Neuron (in vitro differentiated cells): ENCODE measurements at regions not wholly inside any gene's neighbourhood (a gene's known extent, or its start where the extent isn't known, plus 50 kb on each side); places are given as distances from the start of the nearest gene placed in this dataset.

Experiments used
- H2AFZ ChIP-seq: one replicate; pipeline ENCODE4 v1.6.1; 2013; ENCODE audit warnings: low read depth, mild to moderate bottlenecking, inconsistent platforms, low read length, moderate library complexity
- H3K27me3 ChIP-seq: one replicate; pipeline ENCODE4 v1.6.1; 2013; ENCODE audit warnings: low read length; ENCODE audit not compliant: insufficient read depth
- H3K36me3 ChIP-seq: one replicate; pipeline ENCODE4 v1.6.1; 2013; ENCODE audit warnings: low read length; ENCODE audit not compliant: insufficient read depth
- H3K4me1 ChIP-seq: one replicate; pipeline ENCODE4 v1.6.1; 2013; ENCODE audit warnings: low read length; ENCODE audit not compliant: insufficient read depth
- H3K4me3 ChIP-seq: 2 replicates; pipeline ENCODE4 v1.5.1; 2013; ENCODE audit warnings: mild to moderate bottlenecking, low read length, moderate library complexity
- H3K9me3 ChIP-seq: one replicate; pipeline ENCODE4 v1.6.1; 2013; ENCODE audit warnings: low read length

GRCh38 chr5:68795190-68795589, 298.6 kb upstream of the SLC30A5 start:
- H3K9me3 ChIP-seq = no peaks in the 10 kb centered on the region
- H2AFZ ChIP-seq = no peak overlapping the region
- H3K36me3 ChIP-seq = no peaks in the 10 kb centered on the region
- no peak overlapping the region for H3K4me3 ChIP-seq
- no peaks in the 10 kb centered on the region for H3K27me3 ChIP-seq
- H3K4me1 ChIP-seq = no peaks in the 10 kb centered on the region

- Histone ChIP-seq H3K4me1 (no peaks in the 10 kb centered on the region), H3K9me3 (no peaks in the 10 kb centered on the region), H2AFZ (no peak overlapping the region), H3K27me3 (no peaks in the 10 kb centered on the region), H3K36me3 (no peaks in the 10 kb centered on the region), H3K4me3 (no peak overlapping the region)
These were observed 294.7 kb upstream of the SLC30A5 start for GRCh38 chr5:68798877-68799843.

DNA sequence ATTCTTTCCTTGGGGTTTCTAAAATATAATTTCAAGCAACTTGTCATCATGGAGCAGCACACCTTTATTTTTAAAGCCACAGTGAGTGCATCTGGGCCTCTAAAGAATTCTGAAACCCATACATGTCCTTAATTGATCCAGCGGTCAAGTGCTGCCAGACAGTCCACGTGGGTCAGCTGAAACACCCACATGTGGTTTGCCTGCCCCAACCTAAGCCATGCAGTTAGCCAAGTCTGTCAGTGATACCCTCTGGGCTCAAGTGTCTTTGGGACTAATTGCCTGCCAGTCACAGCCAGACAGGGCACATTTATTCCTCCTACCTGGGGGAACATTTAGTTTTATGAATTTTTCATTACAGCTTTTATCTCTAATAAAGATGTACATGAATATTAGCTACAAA, 291.4 kb upstream of the SLC30A5 start:
- Histone ChIP-seq H3K27me3 (no peaks in the 10 kb centered on the region), H2AFZ (no peak overlapping the region), H3K4me3 (no peak overlapping the region), H3K36me3 (no peaks in the 10 kb centered on the region), H3K4me1 (no peaks in the 10 kb centered on the region), H3K9me3 (no peaks in the 10 kb centered on the region)

- Histone ChIP-seq H3K27me3 (no peaks in the 10 kb centered on the region), H3K4me3 (no peak overlapping the region), H3K9me3 (no peaks in the 10 kb centered on the region), H3K36me3 (no peaks in the 10 kb centered on the region), H3K4me1 (no peaks in the 10 kb centered on the region), H2AFZ (no peak overlapping the region)
These were observed 289.9 kb upstream of the SLC30A5 start for GRCh38 chr5:68803881-68804319.

- no peaks in the 10 kb centered on the region for H3K4me1 ChIP-seq
- H3K9me3 ChIP-seq = no peaks in the 10 kb centered on the region
- no peak overlapping the region for H3K4me3 ChIP-seq
- H3K36me3 ChIP-seq = no peaks in the 10 kb centered on the region
- H3K27me3 ChIP-seq = no peaks in the 10 kb centered on the region
- no peak overlapping the region for H2AFZ ChIP-seq
These were observed 289.5 kb upstream of the SLC30A5 start for GRCh38 chr5:68804343-68804742.

DNA sequence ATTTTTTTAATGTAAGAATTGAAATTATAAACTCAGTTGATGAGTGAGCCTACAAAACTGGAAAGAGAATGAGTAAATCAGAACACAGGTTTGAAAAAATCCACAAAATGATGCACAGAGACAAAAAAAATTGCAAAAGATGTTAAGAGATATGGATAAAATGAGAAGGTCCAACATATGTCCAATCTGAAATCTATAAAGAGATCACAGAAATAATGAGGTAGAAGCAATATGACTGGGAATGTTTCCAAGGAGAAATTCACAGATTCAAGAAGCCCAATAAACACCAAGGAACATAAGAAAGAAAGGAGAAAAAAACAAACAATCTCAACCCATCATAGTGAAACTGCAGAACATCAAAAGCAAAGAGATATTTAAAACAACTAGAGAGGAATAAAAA, 288.4 kb upstream of the SLC30A5 start:
- Histone ChIP-seq H2AFZ (no peak overlapping the region), H3K27me3 (no peaks in the 10 kb centered on the region), H3K9me3 (no peaks in the 10 kb centered on the region), H3K4me1 (no peaks in the 10 kb centered on the region), H3K4me3 (no peak overlapping the region), H3K36me3 (no peaks in the 10 kb centered on the region)

- Histone ChIP-seq H3K36me3 (no peaks in the 10 kb centered on the region), H3K27me3 (no peaks in the 10 kb centered on the region), H2AFZ (no peak overlapping the region), H3K4me1 (no peaks in the 10 kb centered on the region), H3K4me3 (no peak overlapping the region), H3K9me3 (no peaks in the 10 kb centered on the region)
These were observed 276.2 kb upstream of the SLC30A5 start for GRCh38 chr5:68817632-68818031.

DNA sequence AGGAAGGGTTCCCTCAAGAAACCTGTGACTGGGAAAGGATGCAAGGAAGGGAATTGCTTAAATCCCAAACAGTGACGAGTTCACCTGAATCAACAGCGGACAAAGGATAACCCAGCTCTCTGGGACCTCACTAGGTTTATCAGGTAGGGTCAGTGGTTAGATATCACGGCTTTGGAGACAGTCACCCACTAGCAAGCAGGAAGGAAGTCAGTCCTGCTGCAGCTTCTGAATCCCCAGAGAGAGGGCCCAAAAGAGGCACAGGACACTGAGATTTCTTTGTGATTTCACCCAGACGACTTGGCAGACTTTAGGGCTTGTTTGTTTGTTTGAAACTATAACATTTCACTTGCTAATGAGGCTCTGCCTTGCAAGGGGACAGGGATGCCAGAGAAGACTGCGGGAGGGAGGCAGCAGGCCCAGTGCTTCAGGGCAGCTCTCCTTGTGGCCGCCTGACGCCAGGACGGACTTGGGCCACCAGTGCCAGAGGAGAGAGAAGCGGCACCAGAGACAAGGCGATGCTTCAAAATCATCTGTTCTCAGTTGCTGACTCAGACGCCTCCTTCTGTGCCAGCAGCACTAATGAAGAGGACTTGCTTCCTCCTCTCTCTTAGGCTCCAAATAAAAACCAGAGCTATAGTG, 275.6 kb upstream of the SLC30A5 start:
- no peaks in the 10 kb centered on the region for H3K27me3 ChIP-seq
- H3K4me3 ChIP-seq = no peak overlapping the region
- no peaks in the 10 kb centered on the region for H3K4me1 ChIP-seq
- no peaks in the 10 kb centered on the region for H3K36me3 ChIP-seq
- H2AFZ ChIP-seq = no peak overlapping the region
- no peaks in the 10 kb centered on the region for H3K9me3 ChIP-seq

- Histone ChIP-seq H3K27me3 (no peaks in the 10 kb centered on the region), H3K4me3 (no peak overlapping the region), H3K9me3 (no peaks in the 10 kb centered on the region), H3K4me1 (no peaks in the 10 kb centered on the region), H2AFZ (no peak overlapping the region), H3K36me3 (no peaks in the 10 kb centered on the region)
These were observed 274.9 kb upstream of the SLC30A5 start for GRCh38 chr5:68818870-68819269.

DNA sequence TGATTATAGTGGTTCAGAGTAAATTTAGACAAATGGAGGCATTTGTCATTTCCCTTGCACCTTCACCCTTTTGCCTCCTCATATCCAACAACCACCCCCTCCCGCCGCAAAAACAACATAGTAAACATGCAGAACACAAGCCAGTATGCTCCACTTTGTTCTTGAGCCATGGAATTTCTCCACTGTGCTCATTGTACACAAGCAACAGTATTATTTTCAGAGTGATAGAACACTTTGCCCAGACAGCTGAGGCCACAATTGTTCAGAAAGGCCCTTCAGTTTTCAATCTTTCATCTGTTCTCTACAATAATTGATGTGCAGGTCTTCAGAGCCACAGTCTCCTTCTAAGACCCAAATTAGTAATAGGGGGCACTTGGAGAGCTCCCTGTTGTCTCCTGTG, 272.8 kb upstream of the SLC30A5 start:
- no peaks in the 10 kb centered on the region for H3K9me3 ChIP-seq
- H3K36me3 ChIP-seq = no peaks in the 10 kb centered on the region
- no peak overlapping the region for H2AFZ ChIP-seq
- H3K27me3 ChIP-seq = no peaks in the 10 kb centered on the region
- H3K4me3 ChIP-seq = no peak overlapping the region
- H3K4me1 ChIP-seq = no peaks in the 10 kb centered on the region

GRCh38 chr5:68822796-68823195, 271.0 kb upstream of the SLC30A5 start:
- H3K9me3 ChIP-seq = no peaks in the 10 kb centered on the region
- H3K27me3 ChIP-seq = no peaks in the 10 kb centered on the region
- H3K36me3 ChIP-seq = no peaks in the 10 kb centered on the region
- no peak overlapping the region for H2AFZ ChIP-seq
- H3K4me3 ChIP-seq = no peak overlapping the region
- no peaks in the 10 kb centered on the region for H3K4me1 ChIP-seq

DNA sequence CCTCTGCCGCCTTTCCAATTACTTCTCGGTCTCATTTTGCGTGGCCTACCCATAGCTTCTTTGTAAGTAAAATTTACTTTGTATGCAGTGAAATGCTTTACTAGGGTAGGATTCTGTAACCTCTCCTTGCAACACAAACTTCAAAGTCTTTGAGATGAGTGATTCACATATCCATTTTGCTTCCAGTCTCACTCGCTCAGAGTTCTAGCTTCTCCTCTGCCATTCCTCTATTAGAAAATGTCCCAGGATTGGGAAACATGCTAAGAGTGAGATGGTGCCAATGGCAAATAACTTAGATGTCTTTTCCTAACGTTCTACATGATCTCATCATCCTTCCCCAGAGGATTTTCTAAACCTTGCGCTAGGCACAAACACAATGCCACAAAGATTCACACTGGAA, 270.5 kb upstream of the SLC30A5 start:
- Histone ChIP-seq H3K9me3 (no peaks in the 10 kb centered on the region), H3K27me3 (no peaks in the 10 kb centered on the region), H2AFZ (no peak overlapping the region), H3K4me3 (no peak overlapping the region), H3K4me1 (no peaks in the 10 kb centered on the region), H3K36me3 (no peaks in the 10 kb centered on the region)

DNA sequence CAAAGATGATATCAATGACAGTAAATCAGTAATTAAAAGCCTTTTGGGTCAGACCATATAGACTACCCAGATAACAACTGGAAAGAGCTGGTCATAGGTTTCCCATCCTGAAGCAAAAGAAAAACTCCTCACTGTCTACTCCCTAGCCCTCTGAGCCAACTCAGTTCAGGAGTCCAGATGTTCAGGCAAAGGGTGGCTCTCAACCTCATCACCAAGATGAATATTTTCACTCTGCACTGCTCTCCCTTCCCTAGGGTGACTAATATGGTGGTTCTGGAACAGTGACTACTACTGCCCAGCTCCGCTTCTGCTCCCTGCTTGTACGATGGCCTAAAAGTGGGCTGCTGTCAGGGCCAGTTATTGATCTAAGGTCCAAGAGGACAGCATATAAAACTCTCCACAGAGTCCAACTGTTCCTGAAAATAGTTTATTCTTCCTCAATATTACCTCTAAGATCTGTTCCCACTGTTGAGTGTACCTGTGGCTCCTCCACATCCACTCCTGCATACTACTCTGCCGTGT, 263.4 kb upstream of the SLC30A5 start:
- H2AFZ ChIP-seq = no peak overlapping the region
- H3K27me3 ChIP-seq = no peaks in the 10 kb centered on the region
- H3K4me1 ChIP-seq = no peaks in the 10 kb centered on the region
- no peaks in the 10 kb centered on the region for H3K9me3 ChIP-seq
- no peak overlapping the region for H3K4me3 ChIP-seq
- H3K36me3 ChIP-seq = no peaks in the 10 kb centered on the region
